ENCODE measurements at regions not wholly inside any gene's neighbourhood (a gene's known extent, or its start where the extent isn't known, plus 50 kb on each side); places are given as distances from the start of the nearest gene placed in this dataset.

- Histone ChIP-seq H3K4me1 (ENCODE audit: control insufficient read depth, extremely low read depth, insufficient read depth, low read length) (no peaks in the 10 kb centered on the region), H2AFZ (ENCODE audit: low read length) (no peak overlapping the region), H3K79me2 (ENCODE audit: control insufficient read depth, insufficient read depth, low read length) (no peaks in the 10 kb centered on the region), H3K4me2 (ENCODE audit: extremely low read depth, insufficient read depth, low read length) (no peak overlapping the region), H3K4me3 (replicated peaks in 1 of 4; ENCODE audit: control extremely low read depth in 1 of 4, insufficient read depth in 1 of 4, low read depth in 3 of 4, low read length in 4 of 4) (no peak overlapping the region), H3K9ac (ENCODE audit: insufficient read depth, low read length) (no peak overlapping the region), H3K27ac (ENCODE audit: insufficient read depth, low read length) (no peak overlapping the region), H3K9me3 (ENCODE audit: control insufficient read depth, insufficient read depth, low read depth, low read length) (no peaks in the 10 kb centered on the region), H4K20me1 (ENCODE audit: control insufficient read depth, extremely low read depth, insufficient read depth, low read length) (no peaks in the 10 kb centered on the region), H3K27me3 (ENCODE audit: control insufficient read depth, insufficient read depth, low read length) (no peaks in the 10 kb centered on the region), H3K36me3 (ENCODE audit: control insufficient read depth, insufficient read depth, low read length) (no peaks in the 10 kb centered on the region)
- no peak for TF ChIP-seq EZH2 (IDR thresholded peaks at IDR 0.05; ENCODE audit: low read length, missing control alignments)
- no peak for TF ChIP-seq CTCF (conservative IDR thresholded peaks at IDR 0.05 in 1 of 2, IDR thresholded peaks at IDR 0.05 in 1 of 2; ENCODE audit: low read depth in 1 of 2, low read length in 2 of 2)
- no peak for DNase-seq (ENCODE audit: low read depth in 2 of 2)
Measured at GRCh38 chr15:37375519-37375918, 275.2 kb upstream of the MEIS2 start.

GRCh38 chr15:37377428-37377827 is 277.1 kb upstream of the MEIS2 start:
- no peak for DNase-seq (ENCODE audit: low read depth in 2 of 2)
- Histone ChIP-seq H4K20me1 (ENCODE audit: control insufficient read depth, extremely low read depth, insufficient read depth, low read length) (no peaks in the 10 kb centered on the region), H3K9me3 (ENCODE audit: control insufficient read depth, insufficient read depth, low read depth, low read length) (no peaks in the 10 kb centered on the region), H3K9ac (ENCODE audit: insufficient read depth, low read length) (no peak overlapping the region), H3K36me3 (ENCODE audit: control insufficient read depth, insufficient read depth, low read length) (no peaks in the 10 kb centered on the region), H3K4me1 (ENCODE audit: control insufficient read depth, extremely low read depth, insufficient read depth, low read length) (no peaks in the 10 kb centered on the region), H3K27ac (ENCODE audit: insufficient read depth, low read length) (no peak overlapping the region), H3K4me3 (replicated peaks in 1 of 4; ENCODE audit: control extremely low read depth in 1 of 4, insufficient read depth in 1 of 4, low read depth in 3 of 4, low read length in 4 of 4) (no peak overlapping the region), H3K4me2 (ENCODE audit: extremely low read depth, insufficient read depth, low read length) (no peak overlapping the region), H3K79me2 (ENCODE audit: control insufficient read depth, insufficient read depth, low read length) (no peaks in the 10 kb centered on the region), H3K27me3 (ENCODE audit: control insufficient read depth, insufficient read depth, low read length) (no peaks in the 10 kb centered on the region), H2AFZ (ENCODE audit: low read length) (no peak overlapping the region)
- no peak for TF ChIP-seq EZH2 (IDR thresholded peaks at IDR 0.05; ENCODE audit: low read length, missing control alignments)
- TF ChIP-seq CTCF (conservative IDR thresholded peaks at IDR 0.05 in 1 of 2, IDR thresholded peaks at IDR 0.05 in 1 of 2; ENCODE audit: low read depth in 1 of 2, low read length in 2 of 2) = no peak

- Histone ChIP-seq H3K4me3 (replicated peaks in 1 of 4; ENCODE audit: control extremely low read depth in 1 of 4, insufficient read depth in 1 of 4, low read depth in 3 of 4, low read length in 4 of 4) (no peak overlapping the region), H2AFZ (ENCODE audit: low read length) (no peak overlapping the region), H3K27ac (ENCODE audit: insufficient read depth, low read length) (no peak overlapping the region), H3K9me3 (ENCODE audit: control insufficient read depth, insufficient read depth, low read depth, low read length) (no peaks in the 10 kb centered on the region), H3K79me2 (ENCODE audit: control insufficient read depth, insufficient read depth, low read length) (no peaks in the 10 kb centered on the region), H4K20me1 (ENCODE audit: control insufficient read depth, extremely low read depth, insufficient read depth, low read length) (no peaks in the 10 kb centered on the region), H3K4me2 (ENCODE audit: extremely low read depth, insufficient read depth, low read length) (no peak overlapping the region), H3K4me1 (ENCODE audit: control insufficient read depth, extremely low read depth, insufficient read depth, low read length) (no peaks in the 10 kb centered on the region), H3K36me3 (ENCODE audit: control insufficient read depth, insufficient read depth, low read length) (no peaks in the 10 kb centered on the region), H3K27me3 (ENCODE audit: control insufficient read depth, insufficient read depth, low read length) (no peaks in the 10 kb centered on the region), H3K9ac (ENCODE audit: insufficient read depth, low read length) (no peak overlapping the region)
- TF ChIP-seq CTCF (conservative IDR thresholded peaks at IDR 0.05 in 1 of 2, IDR thresholded peaks at IDR 0.05 in 1 of 2; ENCODE audit: low read depth in 1 of 2, low read length in 2 of 2) (no peak), EZH2 (IDR thresholded peaks at IDR 0.05; ENCODE audit: low read length, missing control alignments) (no peak)
- no peak for DNase-seq (ENCODE audit: low read depth in 2 of 2)
Measured at GRCh38 chr15:37394402-37395099, 294.2 kb upstream of the MEIS2 start.

Measured in fibroblast of lung (primary cell).